H9 (cell line): ENCODE measurements at regions not wholly inside any gene's neighbourhood (a gene's known extent, or its start where the extent isn't known, plus 50 kb on each side); places are given as distances from the start of the nearest gene placed in this dataset.

Experiments used
- DNase-seq: peaks from one replicate; pipeline ENCODE4 v3.0.0-alpha.2; 2017
- H2AFZ ChIP-seq: one replicate; pipeline ENCODE4 v1.6.1; 2013; ENCODE audit warnings: mild to moderate bottlenecking, low read length, control low read depth, moderate library complexity
- H2AK5ac ChIP-seq: 2 replicates; pipeline ENCODE4 v1.6.1; 2013; ENCODE audit warnings: low read length, control low read depth, mixed read lengths; ENCODE audit not compliant: insufficient read length
- H2BK120ac ChIP-seq: one replicate; pipeline ENCODE4 v1.6.1; 2013; ENCODE audit warnings: low read depth, mild to moderate bottlenecking, low read length, control low read depth, inconsistent platforms; ENCODE audit not compliant: poor library complexity, severe bottlenecking
- H2BK12ac ChIP-seq: 2 replicates; pipeline ENCODE4 v1.6.1; 2013; ENCODE audit warnings: low read length, control low read depth, mixed read lengths, low read depth; ENCODE audit not compliant: insufficient read length
- H2BK15ac ChIP-seq: 2 replicates; pipeline ENCODE4 v1.6.1; 2013; ENCODE audit warnings: low read depth, low read length, control low read depth
- H2BK20ac ChIP-seq: one replicate; pipeline ENCODE4 v1.6.1; 2013; ENCODE audit warnings: low read depth, mild to moderate bottlenecking, low read length, control low read depth, inconsistent platforms; ENCODE audit not compliant: poor library complexity, severe bottlenecking
- H2BK5ac ChIP-seq: 2 replicates; pipeline ENCODE4 v1.6.1; 2013; ENCODE audit warnings: low read length, control low read depth, mixed read lengths; ENCODE audit not compliant: insufficient read length
- H3K14ac ChIP-seq: 2 replicates; pipeline ENCODE4 v1.6.1; 2013; ENCODE audit warnings: low read length, control low read depth; ENCODE audit not compliant: insufficient read depth
- H3K18ac ChIP-seq: 2 replicates; pipeline ENCODE4 v1.6.1; 2013; ENCODE audit warnings: low read depth, mild to moderate bottlenecking, mixed read lengths, low read length, control low read depth; ENCODE audit not compliant: insufficient read length
- H3K23ac ChIP-seq: 2 replicates; pipeline ENCODE4 v1.6.1; 2013; ENCODE audit warnings: low read length, control low read depth, mixed read lengths, low read depth; ENCODE audit not compliant: insufficient read length
- H3K23me2 ChIP-seq: 2 replicates; pipeline ENCODE4 v1.6.1; 2013; ENCODE audit warnings: low read depth, mild to moderate bottlenecking, mixed read lengths, low read length, control low read depth; ENCODE audit not compliant: insufficient read length, poor library complexity, severe bottlenecking
- H3K27ac ChIP-seq: 2 replicates; pipeline ENCODE4 v1.5.1; 2013; ENCODE audit warnings: low read length, control low read depth, mixed read lengths, low read depth; ENCODE audit not compliant: insufficient read length
- H3K27me3 ChIP-seq: 2 replicates; pipeline ENCODE4 v1.6.1; 2013; ENCODE audit warnings: low read length, control low read depth, inconsistent platforms; ENCODE audit not compliant: insufficient read depth
- H3K4ac ChIP-seq: 2 replicates; pipeline ENCODE4 v1.6.1; 2013; ENCODE audit warnings: low read depth, mild to moderate bottlenecking, control low read depth, inconsistent platforms, low read length, moderate library complexity
- H3K4me1 ChIP-seq: 2 replicates; pipeline ENCODE4 v1.6.1; 2013; ENCODE audit warnings: low read length, control low read depth, inconsistent platforms; ENCODE audit not compliant: insufficient read depth
- H3K4me2 ChIP-seq: 2 replicates; pipeline ENCODE4 v1.6.1; 2013; ENCODE audit warnings: low read length, control low read depth, mixed read lengths; ENCODE audit not compliant: insufficient read length, insufficient read depth
- H3K56ac ChIP-seq: 2 replicates; pipeline ENCODE4 v1.6.1; 2013; ENCODE audit warnings: low read depth, mild to moderate bottlenecking, mixed read lengths, low read length, control low read depth; ENCODE audit not compliant: insufficient read length
- H3K79me1 ChIP-seq: 2 replicates; pipeline ENCODE4 v1.6.1; 2013; ENCODE audit warnings: low read depth, mild to moderate bottlenecking, moderate library complexity, low read length, control low read depth, inconsistent platforms; ENCODE audit not compliant: insufficient read depth, poor library complexity, severe bottlenecking
- H3K79me2 ChIP-seq: 2 replicates; pipeline ENCODE4 v1.6.1; 2013; ENCODE audit warnings: low read length, control low read depth, inconsistent platforms; ENCODE audit not compliant: insufficient read depth
- H3K9ac ChIP-seq: 2 replicates; pipeline ENCODE4 v1.6.1; 2013; ENCODE audit warnings: low read length, control low read depth, mixed read lengths; ENCODE audit not compliant: insufficient read length; ENCODE audit errors: extremely low read depth
- H3K9me3 ChIP-seq: one replicate; pipeline ENCODE4 v1.6.1; 2013; ENCODE audit warnings: low read depth, low read length, inconsistent platforms; ENCODE audit not compliant: control insufficient read depth
- H3T11ph ChIP-seq: one replicate; pipeline ENCODE4 v1.6.1; 2013; ENCODE audit warnings: mild to moderate bottlenecking, low read length, control low read depth, inconsistent platforms
- H4K20me1 ChIP-seq: one replicate; pipeline ENCODE4 v1.6.1; 2013; ENCODE audit not compliant: control insufficient read depth, insufficient read length, insufficient read depth
- H4K5ac ChIP-seq: 2 replicates; pipeline ENCODE4 v1.6.1; 2013; ENCODE audit warnings: low read depth, mild to moderate bottlenecking, mixed read lengths, low read length, control low read depth; ENCODE audit not compliant: insufficient read length
- H4K8ac ChIP-seq: replicated peaks from 2 replicates; pipeline ENCODE4 v1.6.1; 2013; ENCODE audit warnings: low read length, control low read depth, mixed read lengths, low read depth; ENCODE audit not compliant: insufficient read length
- H4K91ac ChIP-seq: 2 replicates; pipeline ENCODE4 v1.6.1; 2013; ENCODE audit warnings: low read depth, mild to moderate bottlenecking, moderate library complexity, mixed read lengths, low read length, control low read depth; ENCODE audit not compliant: insufficient read length
- H3K27ac Mint-ChIP-seq, 3 experiments: 2 replicates in 2 of 3; 3 replicates in 1 of 3; pipeline ENCODE4 v1.8.0; 2020 to 2021; ENCODE audit warnings: mixed read lengths in 3 of 3, mild to moderate bottlenecking in 1 of 3, moderate library complexity in 1 of 3
- H3K27me3 Mint-ChIP-seq: 2 replicates; pipeline ENCODE4 v1.8.0; 2021; ENCODE audit warnings: low read depth, mild to moderate bottlenecking, moderate library complexity, mixed read lengths
- H3K36me3 Mint-ChIP-seq, 3 experiments: 2 replicates in 2 of 3; 3 replicates in 1 of 3; pipeline ENCODE4 v1.8.0; 2020 to 2021; ENCODE audit warnings: low read depth in 3 of 3, mixed read lengths in 3 of 3; ENCODE audit not compliant: insufficient read depth in 1 of 3
- H3K4me1 Mint-ChIP-seq, 2 experiments: 2 replicates each; pipeline ENCODE4 v1.8.0; 2020; ENCODE audit warnings: mixed read lengths in 2 of 2
- H3K4me3 Mint-ChIP-seq, 2 experiments: 2 replicates in 1 of 2; 3 replicates in 1 of 2; pipeline ENCODE4 v1.8.0; 2020 to 2021; ENCODE audit warnings: mild to moderate bottlenecking in 2 of 2, mixed read lengths in 2 of 2, moderate library complexity in 1 of 2
- H3K9me3 Mint-ChIP-seq, 2 experiments: 2 replicates in 1 of 2; 3 replicates in 1 of 2; pipeline ENCODE4 v1.8.0; 2020; ENCODE audit warnings: mild to moderate bottlenecking in 2 of 2, mixed read lengths in 2 of 2, moderate library complexity in 1 of 2
- WGBS: extraction: QIAGEN DNeasy Blood & Tissue Kit; methylation state at CpG from one replicate; pipeline ENCODE4 v1.1.7; 2013; ENCODE audit warnings: missing lambda C conversion rate, low lambda C conversion rate, mixed read lengths; ENCODE audit not compliant: insufficient read length; ENCODE audit errors: extremely low coverage; 5-methylcytosine and 5-hydroxymethylcytosine counted together
- TF ChIP-seq, protein P1 (sequence below): fragments of 200-600 bp; sonication (generic); conservative IDR thresholded peaks from 3 replicates; pipeline ENCODE4 v1.8.0; 2021; ENCODE audit warnings: antibody characterized with exemption, mild to moderate bottlenecking

DNA sequence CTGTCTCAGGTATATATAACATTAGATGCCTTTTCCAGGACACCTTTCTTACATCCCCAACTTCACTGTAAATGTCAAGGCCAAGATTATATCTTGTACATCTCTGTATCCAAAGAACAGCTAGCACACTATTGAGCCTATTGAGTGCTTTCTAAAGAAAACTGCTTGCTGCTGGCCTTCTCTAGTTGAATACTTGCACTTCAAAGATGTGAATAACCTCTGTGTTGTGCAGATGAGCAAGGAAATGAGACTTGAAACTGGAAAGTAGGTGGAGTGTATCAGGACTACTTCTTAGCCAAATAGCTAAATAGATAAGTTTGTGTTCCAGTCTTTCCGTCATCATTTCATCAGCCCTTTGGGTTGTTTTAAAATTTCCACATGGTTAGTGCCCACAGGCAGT is 704.4 kb upstream of the AMOT start:
- no peak overlapping the region for H4K8ac ChIP-seq
- Mint-ChIP-seq H3K4me3 (no peak overlapping the region), H3K36me3 (peaks cover 0 to 12% (median 3%) of the 10 kb centered on the region in 3 experiments; a peak in 5 of 7 replicates), H3K27me3 (no peaks in the 10 kb centered on the region), H3K9me3 (peaks cover 0 to 2% of the 10 kb centered on the region in 2 experiments; a peak in 1 of 5 replicates), H3K27ac (no peak overlapping the region), H3K4me1 (peaks cover 53 to 56% of the 10 kb centered on the region in 2 experiments)
- no peaks in the 10 kb centered on the region for H3K27me3 ChIP-seq
- no peak overlapping the region for H3K4me2 ChIP-seq
- no peaks in the 10 kb centered on the region for H3K23me2 ChIP-seq
- no peak overlapping the region for H2BK12ac ChIP-seq
- H4K20me1 ChIP-seq = no peaks in the 10 kb centered on the region
- no peak overlapping the region for H3K18ac ChIP-seq
- no CpG with 5 or more reads among the region's 1 CpG for WGBS
- no peaks in the 10 kb centered on the region for H3K79me2 ChIP-seq
- DNase-seq = no peak
- H3K4me1 ChIP-seq = peaks cover 2% of the 10 kb centered on the region; the same call in 1 of the 2 replicates
- H2BK15ac ChIP-seq = no peak overlapping the region
- no peak overlapping the region for H3K14ac ChIP-seq
- H2BK20ac ChIP-seq = no peak overlapping the region
- H2AFZ ChIP-seq = no peak overlapping the region
- no peak overlapping the region for H3K27ac ChIP-seq
- no peaks in the 10 kb centered on the region for H3K79me1 ChIP-seq
- no peak overlapping the region for H3K9ac ChIP-seq
- H2AK5ac ChIP-seq = no peak overlapping the region
- no peak overlapping the region for H2BK120ac ChIP-seq
- no peak overlapping the region for H4K91ac ChIP-seq
- H3T11ph ChIP-seq = no peak overlapping the region
- H4K5ac ChIP-seq = no peak overlapping the region
- no peak overlapping the region for H2BK5ac ChIP-seq
- no peak overlapping the region for H3K23ac ChIP-seq
- H3K9me3 ChIP-seq = no peaks in the 10 kb centered on the region
- no peak overlapping the region for H3K56ac ChIP-seq
- H3K4ac ChIP-seq = no peak overlapping the region
- TF ChIP-seq, protein P1, sequence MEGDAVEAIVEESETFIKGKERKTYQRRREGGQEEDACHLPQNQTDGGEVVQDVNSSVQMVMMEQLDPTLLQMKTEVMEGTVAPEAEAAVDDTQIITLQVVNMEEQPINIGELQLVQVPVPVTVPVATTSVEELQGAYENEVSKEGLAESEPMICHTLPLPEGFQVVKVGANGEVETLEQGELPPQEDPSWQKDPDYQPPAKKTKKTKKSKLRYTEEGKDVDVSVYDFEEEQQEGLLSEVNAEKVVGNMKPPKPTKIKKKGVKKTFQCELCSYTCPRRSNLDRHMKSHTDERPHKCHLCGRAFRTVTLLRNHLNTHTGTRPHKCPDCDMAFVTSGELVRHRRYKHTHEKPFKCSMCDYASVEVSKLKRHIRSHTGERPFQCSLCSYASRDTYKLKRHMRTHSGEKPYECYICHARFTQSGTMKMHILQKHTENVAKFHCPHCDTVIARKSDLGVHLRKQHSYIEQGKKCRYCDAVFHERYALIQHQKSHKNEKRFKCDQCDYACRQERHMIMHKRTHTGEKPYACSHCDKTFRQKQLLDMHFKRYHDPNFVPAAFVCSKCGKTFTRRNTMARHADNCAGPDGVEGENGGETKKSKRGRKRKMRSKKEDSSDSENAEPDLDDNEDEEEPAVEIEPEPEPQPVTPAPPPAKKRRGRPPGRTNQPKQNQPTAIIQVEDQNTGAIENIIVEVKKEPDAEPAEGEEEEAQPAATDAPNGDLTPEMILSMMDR = no peak
